ENCODE measurements at regions not wholly inside any gene's neighbourhood (a gene's known extent, or its start where the extent isn't known, plus 50 kb on each side); places are given as distances from the start of the nearest gene placed in this dataset.
"Not testable (repeated sequence)": the region's sequence is repeated elsewhere in the genome, so short reads cannot be mapped to it uniquely, and the experiment has no call there.

DNA sequence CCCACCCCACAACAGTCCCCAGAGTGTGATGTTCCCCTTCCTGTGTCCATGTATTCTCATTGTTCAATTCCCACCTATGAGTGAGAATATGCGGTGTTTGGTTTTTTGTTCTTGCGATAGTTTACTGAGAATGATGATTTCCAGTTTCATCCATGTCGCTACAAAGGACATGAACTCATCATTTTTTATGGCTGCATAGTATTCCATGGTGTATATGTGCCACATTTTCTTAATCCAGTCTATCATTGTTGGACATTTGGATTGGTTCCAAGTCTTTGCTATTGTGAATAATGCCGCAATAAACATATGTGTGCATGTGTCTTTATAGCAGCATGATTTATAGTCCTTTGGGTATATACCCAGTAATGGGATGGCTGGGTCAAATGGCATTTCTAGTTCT is 156.9 kb downstream of the RHOU start:
- not testable (repeated sequence) for TF ChIP-seq EZH2 (IDR thresholded peaks at IDR 0.05; ENCODE audit: borderline replicate concordance, insufficient read depth, low read length, poor library complexity, severe bottlenecking)
- TF ChIP-seq, protein P1, sequence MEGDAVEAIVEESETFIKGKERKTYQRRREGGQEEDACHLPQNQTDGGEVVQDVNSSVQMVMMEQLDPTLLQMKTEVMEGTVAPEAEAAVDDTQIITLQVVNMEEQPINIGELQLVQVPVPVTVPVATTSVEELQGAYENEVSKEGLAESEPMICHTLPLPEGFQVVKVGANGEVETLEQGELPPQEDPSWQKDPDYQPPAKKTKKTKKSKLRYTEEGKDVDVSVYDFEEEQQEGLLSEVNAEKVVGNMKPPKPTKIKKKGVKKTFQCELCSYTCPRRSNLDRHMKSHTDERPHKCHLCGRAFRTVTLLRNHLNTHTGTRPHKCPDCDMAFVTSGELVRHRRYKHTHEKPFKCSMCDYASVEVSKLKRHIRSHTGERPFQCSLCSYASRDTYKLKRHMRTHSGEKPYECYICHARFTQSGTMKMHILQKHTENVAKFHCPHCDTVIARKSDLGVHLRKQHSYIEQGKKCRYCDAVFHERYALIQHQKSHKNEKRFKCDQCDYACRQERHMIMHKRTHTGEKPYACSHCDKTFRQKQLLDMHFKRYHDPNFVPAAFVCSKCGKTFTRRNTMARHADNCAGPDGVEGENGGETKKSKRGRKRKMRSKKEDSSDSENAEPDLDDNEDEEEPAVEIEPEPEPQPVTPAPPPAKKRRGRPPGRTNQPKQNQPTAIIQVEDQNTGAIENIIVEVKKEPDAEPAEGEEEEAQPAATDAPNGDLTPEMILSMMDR (IDR thresholded peaks at IDR 0.05; ENCODE audit: poor library complexity, severe bottlenecking), result not testable (repeated sequence)
